ENCODE measurements at regions not wholly inside any gene's neighbourhood (a gene's known extent, or its start where the extent isn't known, plus 50 kb on each side); places are given as distances from the start of the nearest gene placed in this dataset.

DNA sequence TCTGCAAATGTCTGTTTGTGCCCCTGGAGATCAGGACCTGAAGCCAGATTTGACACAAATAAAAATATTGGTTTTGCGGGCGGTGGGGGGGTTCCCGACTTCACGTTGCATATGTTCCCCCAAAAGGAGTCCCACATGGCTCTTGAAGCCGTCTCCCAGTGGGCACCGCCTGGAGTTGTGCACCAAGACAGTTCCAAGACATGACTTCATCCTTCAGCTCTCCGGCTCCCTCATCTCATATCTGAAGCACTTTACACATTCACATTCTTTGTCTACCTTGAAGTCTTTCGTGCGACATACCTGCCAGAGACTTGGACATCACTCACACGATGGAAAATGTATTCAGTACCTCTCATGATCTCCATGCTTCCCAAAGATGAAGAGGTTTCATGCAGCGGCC is 362.8 kb upstream of the FOXK1 start:
- Histone ChIP-seq H3K4me2 (ENCODE audit: low read depth, low read length, poor library complexity, severe bottlenecking) (no peak overlapping the region), H3K27ac (ENCODE audit: low read length) (no peak overlapping the region), H4K20me1 (ENCODE audit: insufficient read depth, low read depth, low read length) (no peaks in the 10 kb centered on the region), H3K9ac (ENCODE audit: low read length) (no peak overlapping the region), H3K79me2 (ENCODE audit: low read length) (no peaks in the 10 kb centered on the region), H3K4me1 (ENCODE audit: low read length) (no peaks in the 10 kb centered on the region), H2AFZ (ENCODE audit: low read length) (no peak overlapping the region), H3K9me2 (replicated peaks; ENCODE audit: insufficient read depth, low read length) (no peaks in the 10 kb centered on the region), H3K27me3 (ENCODE audit: low read length) (no peaks in the 10 kb centered on the region), H3K4me3 (ENCODE audit: low read length) (no peak overlapping the region), H3K9me3 (ENCODE audit: low read length) (peaks cover 5% of the 10 kb centered on the region), H3K36me3 (ENCODE audit: insufficient read depth, low read length) (no peaks in the 10 kb centered on the region)
- no peak for DNase-seq

DNA sequence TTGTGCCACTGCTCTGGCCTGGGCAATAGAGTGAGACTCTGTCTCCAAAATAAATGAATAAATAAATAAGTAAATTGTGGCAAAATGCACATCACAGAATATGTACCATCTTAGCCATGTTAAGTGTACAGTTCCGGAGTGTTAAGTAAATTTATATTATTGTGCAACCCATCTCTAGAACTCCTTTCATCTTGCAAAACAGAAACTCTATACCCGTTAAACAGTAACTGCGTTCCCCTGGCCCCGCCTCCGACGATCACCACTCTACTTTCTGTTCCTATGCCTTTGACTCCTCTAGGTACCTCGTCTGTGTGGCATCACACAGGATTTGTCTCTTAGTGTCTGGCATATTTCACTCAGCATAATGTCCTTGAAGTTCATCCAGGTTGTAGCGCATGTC is 356.4 kb upstream of the FOXK1 start:
- no peak overlapping the region for H3K9ac ChIP-seq (ENCODE audit: low read length)
- H3K4me2 ChIP-seq (ENCODE audit: low read depth, low read length, poor library complexity, severe bottlenecking) = no peak overlapping the region
- no peak overlapping the region for H2AFZ ChIP-seq (ENCODE audit: low read length)
- no peak for DNase-seq
- no peaks in the 10 kb centered on the region for H3K36me3 ChIP-seq (ENCODE audit: insufficient read depth, low read length)
- H3K9me2 ChIP-seq (replicated peaks; ENCODE audit: insufficient read depth, low read length) = no peaks in the 10 kb centered on the region
- peaks cover 1% of the 10 kb centered on the region for H3K9me3 ChIP-seq (ENCODE audit: low read length)
- no peaks in the 10 kb centered on the region for H4K20me1 ChIP-seq (ENCODE audit: insufficient read depth, low read depth, low read length)
- H3K79me2 ChIP-seq (ENCODE audit: low read length) = no peaks in the 10 kb centered on the region
- H3K4me3 ChIP-seq (ENCODE audit: low read length) = no peak overlapping the region
- no peaks in the 10 kb centered on the region for H3K27me3 ChIP-seq (ENCODE audit: low read length)
- no peaks in the 10 kb centered on the region for H3K4me1 ChIP-seq (ENCODE audit: low read length)
- no peak overlapping the region for H3K27ac ChIP-seq (ENCODE audit: low read length)

DNA sequence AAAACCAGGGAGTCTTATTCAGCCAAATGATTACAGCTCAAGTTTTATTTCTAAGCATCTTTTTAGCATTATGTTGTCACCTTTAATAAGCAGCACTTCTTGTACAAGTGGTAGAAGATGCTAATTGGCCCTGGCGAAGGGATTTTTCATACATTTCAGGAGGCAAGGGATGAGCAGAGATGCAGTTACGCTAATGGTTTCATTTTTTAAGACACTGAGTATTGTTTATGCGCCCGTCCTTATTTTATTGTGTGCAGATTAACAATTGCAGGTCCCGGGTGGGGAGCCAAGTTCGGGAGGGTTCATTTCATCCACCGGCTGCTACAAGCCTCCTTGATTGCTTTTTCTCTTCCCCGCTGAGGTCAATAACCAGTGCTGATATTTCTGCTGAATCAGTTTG is 350.4 kb upstream of the FOXK1 start:
- Histone ChIP-seq H3K9me3 (ENCODE audit: low read length) (no peaks in the 10 kb centered on the region), H3K27me3 (ENCODE audit: low read length) (no peaks in the 10 kb centered on the region), H3K4me1 (ENCODE audit: low read length) (no peaks in the 10 kb centered on the region), H3K79me2 (ENCODE audit: low read length) (no peaks in the 10 kb centered on the region), H3K4me2 (ENCODE audit: low read depth, low read length, poor library complexity, severe bottlenecking) (no peak overlapping the region), H3K4me3 (ENCODE audit: low read length) (no peak overlapping the region), H3K9me2 (replicated peaks; ENCODE audit: insufficient read depth, low read length) (no peaks in the 10 kb centered on the region), H3K27ac (ENCODE audit: low read length) (no peak overlapping the region), H4K20me1 (ENCODE audit: insufficient read depth, low read depth, low read length) (no peaks in the 10 kb centered on the region), H2AFZ (ENCODE audit: low read length) (no peak overlapping the region), H3K9ac (ENCODE audit: low read length) (no peak overlapping the region), H3K36me3 (ENCODE audit: insufficient read depth, low read length) (no peaks in the 10 kb centered on the region)
- no peak for DNase-seq

- no peak overlapping the region for H3K9ac ChIP-seq (ENCODE audit: low read length)
- H3K4me1 ChIP-seq (ENCODE audit: low read length) = no peaks in the 10 kb centered on the region
- H3K4me2 ChIP-seq (ENCODE audit: low read depth, low read length, poor library complexity, severe bottlenecking) = no peak overlapping the region
- H4K20me1 ChIP-seq (ENCODE audit: insufficient read depth, low read depth, low read length) = no peaks in the 10 kb centered on the region
- H3K79me2 ChIP-seq (ENCODE audit: low read length) = no peaks in the 10 kb centered on the region
- no peak overlapping the region for H2AFZ ChIP-seq (ENCODE audit: low read length)
- no peaks in the 10 kb centered on the region for H3K27me3 ChIP-seq (ENCODE audit: low read length)
- no peaks in the 10 kb centered on the region for H3K9me2 ChIP-seq (replicated peaks; ENCODE audit: insufficient read depth, low read length)
- no peak overlapping the region for H3K27ac ChIP-seq (ENCODE audit: low read length)
- no peak overlapping the region for H3K4me3 ChIP-seq (ENCODE audit: low read length)
- no peaks in the 10 kb centered on the region for H3K36me3 ChIP-seq (ENCODE audit: insufficient read depth, low read length)
- peaks cover 4% of the 10 kb centered on the region; the same call in 1 of the 2 replicates for H3K9me3 ChIP-seq (ENCODE audit: low read length)
- DNase-seq = no peak
These were observed 343.5 kb upstream of the FOXK1 start for GRCh38 chr7:4338556-4338955.

GRCh38 chr7:4343272-4344247 is 338.5 kb upstream of the FOXK1 start:
- no peaks in the 10 kb centered on the region for H4K20me1 ChIP-seq (ENCODE audit: insufficient read depth, low read depth, low read length)
- H3K4me2 ChIP-seq (ENCODE audit: low read depth, low read length, poor library complexity, severe bottlenecking) = no peak overlapping the region
- H3K27ac ChIP-seq (ENCODE audit: low read length) = no peak overlapping the region
- no peaks in the 10 kb centered on the region for H3K9me2 ChIP-seq (replicated peaks; ENCODE audit: insufficient read depth, low read length)
- H3K9ac ChIP-seq (ENCODE audit: low read length) = no peak overlapping the region
- no peaks in the 10 kb centered on the region for H3K36me3 ChIP-seq (ENCODE audit: insufficient read depth, low read length)
- no peak overlapping the region for H3K4me3 ChIP-seq (ENCODE audit: low read length)
- H3K4me1 ChIP-seq (ENCODE audit: low read length) = no peaks in the 10 kb centered on the region
- peaks cover 4% of the 10 kb centered on the region; the same call in 1 of the 2 replicates for H3K9me3 ChIP-seq (ENCODE audit: low read length)
- H3K27me3 ChIP-seq (ENCODE audit: low read length) = no peaks in the 10 kb centered on the region
- no peaks in the 10 kb centered on the region for H3K79me2 ChIP-seq (ENCODE audit: low read length)
- H2AFZ ChIP-seq (ENCODE audit: low read length) = no peak overlapping the region
- DNase-seq = no peak

DNA sequence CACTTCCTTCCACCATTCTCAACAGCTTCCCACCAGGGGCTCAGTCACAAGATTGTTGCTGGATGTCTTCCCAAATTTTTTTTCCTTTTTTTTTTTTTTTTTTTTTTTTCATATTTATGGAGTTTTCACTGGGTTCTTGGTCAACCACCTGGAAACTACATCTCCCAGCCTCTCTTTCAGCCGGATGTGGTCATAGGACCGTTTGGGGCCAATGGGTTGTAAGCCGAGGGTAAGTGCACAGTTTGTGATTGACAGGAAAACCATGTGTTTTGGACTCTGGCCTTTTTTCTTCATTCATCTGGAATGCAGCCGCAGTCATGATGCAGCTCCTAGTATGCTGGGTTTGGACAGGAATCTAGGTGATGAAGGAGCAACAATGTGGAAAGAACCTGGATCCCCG is 337.1 kb upstream of the FOXK1 start:
- H3K27ac ChIP-seq (ENCODE audit: low read length) = no peak overlapping the region
- no peaks in the 10 kb centered on the region for H3K79me2 ChIP-seq (ENCODE audit: low read length)
- H3K9ac ChIP-seq (ENCODE audit: low read length) = no peak overlapping the region
- no peaks in the 10 kb centered on the region for H3K36me3 ChIP-seq (ENCODE audit: insufficient read depth, low read length)
- no peaks in the 10 kb centered on the region for H3K4me1 ChIP-seq (ENCODE audit: low read length)
- H3K9me2 ChIP-seq (replicated peaks; ENCODE audit: insufficient read depth, low read length) = no peaks in the 10 kb centered on the region
- no peak overlapping the region for H3K4me2 ChIP-seq (ENCODE audit: low read depth, low read length, poor library complexity, severe bottlenecking)
- no peak overlapping the region for H2AFZ ChIP-seq (ENCODE audit: low read length)
- no peaks in the 10 kb centered on the region for H4K20me1 ChIP-seq (ENCODE audit: insufficient read depth, low read depth, low read length)
- H3K27me3 ChIP-seq (ENCODE audit: low read length) = no peaks in the 10 kb centered on the region
- no peak overlapping the region for H3K4me3 ChIP-seq (ENCODE audit: low read length)
- H3K9me3 ChIP-seq (ENCODE audit: low read length) = no peaks in the 10 kb centered on the region
- DNase-seq = no peak

DNA sequence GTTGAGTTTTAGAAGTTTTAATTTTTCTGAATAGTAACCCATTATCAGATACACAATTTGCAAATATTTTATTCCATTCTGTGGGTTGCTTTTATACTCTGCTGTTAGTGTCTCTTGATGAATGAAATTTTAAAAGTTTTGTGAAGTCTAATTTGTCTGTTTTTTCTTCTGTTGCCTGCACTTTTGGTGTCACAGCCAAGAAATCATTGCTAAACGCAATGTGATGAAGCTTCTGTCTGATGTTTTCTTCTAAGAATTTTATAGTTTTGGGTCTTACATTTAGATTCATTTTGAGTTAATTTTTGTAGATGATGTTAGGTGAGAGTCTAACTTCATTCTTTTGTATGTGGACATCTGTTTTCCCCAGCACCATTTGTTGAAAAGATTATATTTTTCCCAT is 330.0 kb upstream of the FOXK1 start:
- no peak for DNase-seq
- Histone ChIP-seq H2AFZ (ENCODE audit: low read length) (no peak overlapping the region), H3K4me2 (ENCODE audit: low read depth, low read length, poor library complexity, severe bottlenecking) (no peak overlapping the region), H3K9me3 (ENCODE audit: low read length) (peaks cover 6% of the 10 kb centered on the region; the same call in 1 of the 2 replicates), H3K4me3 (ENCODE audit: low read length) (no peak overlapping the region), H4K20me1 (ENCODE audit: insufficient read depth, low read depth, low read length) (no peaks in the 10 kb centered on the region), H3K27ac (ENCODE audit: low read length) (no peak overlapping the region), H3K4me1 (ENCODE audit: low read length) (no peaks in the 10 kb centered on the region), H3K27me3 (ENCODE audit: low read length) (no peaks in the 10 kb centered on the region), H3K9ac (ENCODE audit: low read length) (no peak overlapping the region), H3K36me3 (ENCODE audit: insufficient read depth, low read length) (no peaks in the 10 kb centered on the region), H3K9me2 (replicated peaks; ENCODE audit: insufficient read depth, low read length) (no peaks in the 10 kb centered on the region), H3K79me2 (ENCODE audit: low read length) (no peaks in the 10 kb centered on the region)

- Histone ChIP-seq H3K4me1 (ENCODE audit: low read length) (no peaks in the 10 kb centered on the region), H3K4me3 (ENCODE audit: low read length) (no peak overlapping the region), H3K79me2 (ENCODE audit: low read length) (no peaks in the 10 kb centered on the region), H3K9ac (ENCODE audit: low read length) (no peak overlapping the region), H3K9me3 (ENCODE audit: low read length) (no peaks in the 10 kb centered on the region), H3K4me2 (ENCODE audit: low read depth, low read length, poor library complexity, severe bottlenecking) (no peak overlapping the region), H3K36me3 (ENCODE audit: insufficient read depth, low read length) (no peaks in the 10 kb centered on the region), H4K20me1 (ENCODE audit: insufficient read depth, low read depth, low read length) (no peaks in the 10 kb centered on the region), H3K9me2 (replicated peaks; ENCODE audit: insufficient read depth, low read length) (no peaks in the 10 kb centered on the region), H2AFZ (ENCODE audit: low read length) (no peak overlapping the region), H3K27me3 (ENCODE audit: low read length) (no peaks in the 10 kb centered on the region), H3K27ac (ENCODE audit: low read length) (no peak overlapping the region)
- no peak for DNase-seq
These were observed 320.3 kb upstream of the FOXK1 start for GRCh38 chr7:4361774-4362173.

All from Karpas-422 (cell line).